Activated naive CD8-positive, alpha-beta T cell treated with anti-CD3 and anti-CD28 coated beads for 36 hours (primary cell): ENCODE measurements at regions not wholly inside any gene's neighbourhood (a gene's known extent, or its start where the extent isn't known, plus 50 kb on each side); places are given as distances from the start of the nearest gene placed in this dataset.

Source experiments
- DNase-seq: peaks from one replicate; pipeline ENCODE4 v3.0.0; 2021
- H3K27ac Mint-ChIP-seq: one replicate; pipeline ENCODE4 v1.8.0; 2022; ENCODE audit warnings: mild to moderate bottlenecking, moderate library complexity, mixed read lengths
- H3K27me3 Mint-ChIP-seq: one replicate; pipeline ENCODE4 v1.8.0; 2022; ENCODE audit warnings: mild to moderate bottlenecking, mixed read lengths
- H3K36me3 Mint-ChIP-seq: one replicate; pipeline ENCODE4 v1.8.0; 2021; ENCODE audit warnings: mild to moderate bottlenecking, mixed read lengths
- H3K4me1 Mint-ChIP-seq: one replicate; pipeline ENCODE4 v1.8.0; 2021; ENCODE audit warnings: mixed read lengths
- H3K4me3 Mint-ChIP-seq: one replicate; pipeline ENCODE4 v1.8.0; 2022; ENCODE audit warnings: mild to moderate bottlenecking, moderate library complexity, mixed read lengths
- H3K9me3 Mint-ChIP-seq: one replicate; pipeline ENCODE4 v1.8.0; 2022; ENCODE audit warnings: mixed read lengths

DNA sequence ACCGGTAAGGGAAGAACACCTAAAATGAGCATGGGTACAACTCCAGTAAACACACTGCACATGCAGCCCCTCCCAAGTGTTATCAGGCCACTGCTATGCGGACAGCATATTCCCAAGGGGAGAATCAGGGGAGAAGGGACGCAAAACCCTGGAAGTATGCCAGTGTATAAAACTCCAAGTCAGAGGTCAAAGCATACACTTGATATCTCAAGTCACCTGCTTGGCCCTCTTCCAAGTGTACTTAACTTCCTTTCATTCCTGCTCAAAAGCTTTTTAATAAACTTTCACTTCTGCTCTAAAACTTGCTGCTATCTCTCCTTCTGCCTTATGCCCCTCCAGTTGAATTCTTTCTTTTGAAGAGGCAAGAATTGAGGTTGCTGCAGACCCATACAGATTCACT is 408.1 kb downstream of the HTR1A start:
- DNase-seq = no peak
- Mint-ChIP-seq H3K4me1 (no peaks in the 10 kb centered on the region), H3K27me3 (no peaks in the 10 kb centered on the region), H3K27ac (no peak overlapping the region), H3K4me3 (no peak overlapping the region), H3K36me3 (no peaks in the 10 kb centered on the region), H3K9me3 (no peaks in the 10 kb centered on the region)

- DNase-seq = no peak
- no peak overlapping the region for H3K27ac Mint-ChIP-seq
- H3K27me3 Mint-ChIP-seq = no peaks in the 10 kb centered on the region
- H3K4me1 Mint-ChIP-seq = no peaks in the 10 kb centered on the region
- no peaks in the 10 kb centered on the region for H3K36me3 Mint-ChIP-seq
- H3K9me3 Mint-ChIP-seq = no peaks in the 10 kb centered on the region
- no peak overlapping the region for H3K4me3 Mint-ChIP-seq
Observed at GRCh38 chr5:63553073-63553472, 409.2 kb downstream of the HTR1A start.

DNA sequence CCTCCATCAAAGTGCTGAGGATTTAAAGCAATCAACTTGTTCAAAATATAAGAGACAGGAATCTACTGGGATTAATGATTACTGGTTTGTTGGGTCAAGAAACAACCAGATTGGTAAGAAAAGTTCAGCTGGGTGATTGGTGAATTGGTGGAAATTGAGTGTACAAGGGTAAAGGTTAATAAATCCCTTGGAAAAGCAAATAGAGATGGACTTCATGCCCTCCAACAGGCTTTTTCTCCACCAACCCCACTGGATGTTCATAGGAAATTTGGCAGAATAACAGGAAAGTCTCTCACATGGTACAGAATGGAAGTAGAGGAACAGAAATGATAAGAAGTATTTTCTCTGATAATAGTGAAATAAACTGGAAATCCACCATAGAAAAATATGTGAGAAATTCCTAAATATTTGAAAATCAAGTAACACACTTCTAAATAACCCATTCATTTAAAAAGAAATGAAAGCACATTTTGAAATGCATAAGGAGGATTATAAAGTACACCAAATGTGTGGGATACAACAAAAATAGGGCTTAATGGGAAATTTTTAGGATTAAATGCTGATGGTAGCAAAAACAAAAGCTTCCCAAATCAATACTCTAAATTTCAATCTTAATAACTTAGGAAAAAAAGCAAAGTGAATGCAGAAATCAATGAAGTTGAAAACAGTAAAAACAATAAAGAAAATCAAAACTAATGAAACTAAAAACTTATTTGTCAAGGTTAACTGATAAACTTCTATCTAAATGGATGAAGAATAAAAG is 426.2 kb downstream of the HTR1A start:
- DNase-seq = no peak
- Mint-ChIP-seq H3K9me3 (peaks cover 8% of the 10 kb centered on the region), H3K4me3 (no peak overlapping the region), H3K27me3 (no peaks in the 10 kb centered on the region), H3K27ac (no peak overlapping the region), H3K4me1 (no peaks in the 10 kb centered on the region), H3K36me3 (no peaks in the 10 kb centered on the region)

DNA sequence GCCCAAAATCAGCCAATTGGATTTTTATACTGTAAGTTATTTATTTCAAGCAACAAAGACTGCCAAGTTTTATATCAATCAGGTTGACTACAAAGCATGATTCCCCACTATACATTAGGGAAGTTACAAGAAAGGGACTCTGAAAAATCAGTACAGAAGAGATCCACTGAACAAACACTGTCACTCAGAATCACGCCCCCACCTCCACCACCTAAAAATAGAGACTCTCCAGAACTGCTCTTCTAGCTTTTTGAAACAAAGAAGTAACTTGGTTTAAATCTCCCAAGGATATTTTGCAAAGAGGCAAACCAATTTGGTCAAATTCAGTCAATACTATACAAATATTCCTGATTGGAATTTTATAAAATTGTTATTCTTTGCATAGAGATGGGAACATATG is 438.0 kb downstream of the HTR1A start:
- Mint-ChIP-seq H3K27me3 (no peaks in the 10 kb centered on the region), H3K27ac (no peak overlapping the region), H3K4me3 (no peak overlapping the region), H3K9me3 (no peaks in the 10 kb centered on the region), H3K36me3 (no peaks in the 10 kb centered on the region), H3K4me1 (no peaks in the 10 kb centered on the region)
- no peak for DNase-seq

DNA sequence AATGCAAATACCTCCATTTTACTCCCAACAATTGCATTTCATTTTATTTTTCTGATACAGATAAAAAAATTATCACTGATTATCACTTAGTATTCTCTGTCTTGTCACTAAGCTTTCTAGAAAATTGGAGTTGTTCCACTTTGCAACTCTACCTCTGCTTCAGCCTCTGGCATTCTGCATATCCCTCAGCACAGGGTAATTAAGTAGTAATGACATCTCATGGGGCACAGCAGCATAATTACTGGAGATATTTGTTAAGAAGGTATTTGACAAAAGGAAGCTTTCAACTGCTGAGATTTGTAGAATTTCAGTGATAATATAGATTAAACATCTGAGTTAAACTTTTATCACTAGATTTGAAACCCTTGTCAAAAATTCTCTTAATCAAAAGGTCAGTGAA is 446.2 kb downstream of the HTR1A start:
- H3K36me3 Mint-ChIP-seq = no peaks in the 10 kb centered on the region
- no peaks in the 10 kb centered on the region for H3K4me1 Mint-ChIP-seq
- no peak overlapping the region for H3K4me3 Mint-ChIP-seq
- H3K27me3 Mint-ChIP-seq = no peaks in the 10 kb centered on the region
- DNase-seq = no peak
- H3K27ac Mint-ChIP-seq = no peak overlapping the region
- H3K9me3 Mint-ChIP-seq = peaks cover 3% of the 10 kb centered on the region

DNA sequence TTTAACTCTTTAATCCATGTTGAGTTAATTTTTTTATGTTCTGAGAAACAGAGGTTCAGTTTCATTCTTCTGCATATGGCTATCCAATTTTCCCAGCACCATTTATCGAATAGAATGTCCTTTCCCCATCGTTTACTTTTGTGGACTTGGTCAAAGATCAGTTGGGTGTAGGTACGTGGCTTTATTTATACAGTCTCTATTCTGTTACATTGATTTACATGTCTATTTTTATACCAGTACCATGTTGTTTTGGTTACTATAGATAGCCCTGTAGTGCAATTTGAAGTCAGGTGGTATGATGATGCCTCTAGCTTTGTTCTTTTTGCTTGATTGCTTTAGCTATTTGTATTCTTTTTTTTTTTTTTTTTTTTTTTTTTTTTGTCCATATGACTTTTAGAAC is 462.0 kb downstream of the HTR1A start:
- Mint-ChIP-seq H3K4me1 (no peaks in the 10 kb centered on the region), H3K27me3 (no peaks in the 10 kb centered on the region), H3K4me3 (no peak overlapping the region), H3K36me3 (no peaks in the 10 kb centered on the region), H3K27ac (no peak overlapping the region), H3K9me3 (no peaks in the 10 kb centered on the region)
- no peak for DNase-seq

DNA sequence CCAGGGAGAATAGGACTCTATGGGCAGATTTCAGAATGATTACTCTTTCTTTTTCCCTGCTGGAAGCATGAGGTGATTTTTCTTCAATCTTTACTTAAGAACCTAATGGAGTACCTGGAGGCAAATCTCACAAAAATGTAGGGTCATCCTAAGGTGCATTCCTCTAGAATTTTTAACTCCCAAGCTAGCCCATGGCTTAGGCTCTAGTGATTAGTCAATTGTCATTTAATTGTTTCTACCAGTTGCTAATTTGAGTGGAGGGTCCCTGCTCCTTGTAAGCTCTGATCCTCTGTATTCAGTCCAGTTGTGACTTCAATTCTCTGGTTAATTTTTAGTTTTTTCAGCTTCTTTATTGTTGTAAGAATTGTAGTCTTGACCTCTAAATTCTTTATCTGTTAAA is 467.0 kb downstream of the HTR1A start:
- no peaks in the 10 kb centered on the region for H3K36me3 Mint-ChIP-seq
- no peak overlapping the region for H3K4me3 Mint-ChIP-seq
- no peaks in the 10 kb centered on the region for H3K27me3 Mint-ChIP-seq
- no peaks in the 10 kb centered on the region for H3K4me1 Mint-ChIP-seq
- peaks cover under 1% of the 10 kb centered on the region for H3K9me3 Mint-ChIP-seq
- DNase-seq = no peak
- no peak overlapping the region for H3K27ac Mint-ChIP-seq

DNA sequence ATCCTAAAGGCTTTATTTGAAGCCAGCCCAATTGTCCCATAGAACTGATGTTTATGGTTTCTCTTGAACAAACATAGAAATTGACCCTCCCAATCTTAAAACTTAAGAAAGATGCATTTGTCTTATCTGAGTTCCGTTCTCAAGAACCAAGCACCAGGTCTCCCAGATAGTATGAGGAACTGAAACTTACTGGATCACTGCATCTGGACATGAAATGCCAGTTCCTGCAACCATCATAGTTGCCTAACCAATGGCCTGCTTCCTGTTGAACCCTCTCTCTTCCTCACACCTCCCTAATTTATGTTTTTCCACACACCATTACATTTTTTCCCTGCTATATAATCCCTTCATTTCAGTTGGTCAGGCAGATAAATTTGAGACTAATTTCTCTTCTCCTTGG is 478.9 kb downstream of the HTR1A start:
- H3K4me1 Mint-ChIP-seq = no peaks in the 10 kb centered on the region

DNA sequence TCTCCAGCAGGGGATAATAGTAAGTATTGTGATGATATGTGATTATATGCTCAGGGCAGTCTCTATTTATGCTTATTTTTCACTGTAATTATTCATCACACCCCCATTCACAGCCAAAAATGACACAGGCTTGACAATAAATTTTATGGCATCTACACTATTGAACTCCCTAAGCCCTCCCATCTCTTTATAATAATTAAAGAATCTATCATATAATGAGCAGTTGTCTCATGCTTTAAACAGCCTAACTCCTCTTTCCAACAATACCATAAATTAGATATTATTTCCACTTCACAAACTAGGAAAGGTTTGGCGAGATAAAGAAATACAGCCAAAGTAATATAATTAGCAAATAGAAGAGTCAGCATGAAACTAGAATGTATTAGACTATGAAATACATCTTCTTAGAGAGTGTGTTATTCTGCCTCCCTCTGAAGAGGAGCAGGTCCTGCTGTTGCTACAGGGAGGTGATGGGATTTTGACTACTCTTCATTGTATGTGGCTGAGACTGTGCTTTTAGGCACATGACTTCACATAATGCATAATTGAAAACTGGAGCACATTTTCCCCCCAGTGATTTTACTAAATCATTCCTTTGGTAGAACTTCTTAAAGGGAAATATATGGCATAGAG is 488.8 kb downstream of the HTR1A start:
- no peak for DNase-seq
- peaks cover 2% of the 10 kb centered on the region for H3K36me3 Mint-ChIP-seq
- H3K4me3 Mint-ChIP-seq = no peak overlapping the region
- H3K27ac Mint-ChIP-seq = no peak overlapping the region
- H3K27me3 Mint-ChIP-seq = no peaks in the 10 kb centered on the region
- H3K9me3 Mint-ChIP-seq = peaks cover 3% of the 10 kb centered on the region
- H3K4me1 Mint-ChIP-seq = no peaks in the 10 kb centered on the region

More for the DNA sequence above, 478.9 kb downstream of the HTR1A start:
- Mint-ChIP-seq H3K4me3 (no peak overlapping the region), H3K9me3 (peaks cover 6% of the 10 kb centered on the region), H3K27me3 (no peaks in the 10 kb centered on the region), H3K27ac (no peak overlapping the region), H3K36me3 (no peaks in the 10 kb centered on the region)
- no peak for DNase-seq

- H3K9me3 Mint-ChIP-seq = no peaks in the 10 kb centered on the region
- no peaks in the 10 kb centered on the region for H3K36me3 Mint-ChIP-seq
- DNase-seq = no peak
- no peaks in the 10 kb centered on the region for H3K4me1 Mint-ChIP-seq
- H3K27me3 Mint-ChIP-seq = no peaks in the 10 kb centered on the region
- H3K27ac Mint-ChIP-seq = no peak overlapping the region
- H3K4me3 Mint-ChIP-seq = no peak overlapping the region
Observed at GRCh38 chr5:63456279-63456678, 506.0 kb downstream of the HTR1A start.

GRCh38 chr5:63451188-63451587 is 511.1 kb downstream of the HTR1A start:
- H3K4me3 Mint-ChIP-seq = no peak overlapping the region

DNA sequence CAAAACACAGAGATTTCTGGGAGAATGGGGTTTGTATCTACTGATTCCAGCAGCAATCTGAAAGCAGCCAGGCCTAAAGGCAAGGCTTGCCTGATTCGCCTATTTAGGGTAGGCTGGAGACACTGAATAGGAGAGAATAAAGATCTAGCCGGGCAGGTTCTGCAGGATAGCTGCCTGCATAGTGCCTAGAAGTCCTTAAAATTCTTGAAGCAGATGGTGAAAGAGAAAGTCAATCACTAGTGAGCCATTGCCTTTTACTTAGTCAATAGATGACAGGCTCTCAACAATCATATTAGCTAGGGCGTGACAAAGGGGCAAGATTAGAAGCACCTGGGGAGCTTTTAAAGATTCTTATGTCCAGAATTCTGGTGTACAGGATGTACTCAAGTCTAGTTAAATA is 522.7 kb downstream of the HTR1A start:
- Mint-ChIP-seq H3K9me3 (peaks cover 2% of the 10 kb centered on the region), H3K4me1 (no peaks in the 10 kb centered on the region), H3K36me3 (no peaks in the 10 kb centered on the region), H3K4me3 (no peak overlapping the region), H3K27ac (no peak overlapping the region), H3K27me3 (no peaks in the 10 kb centered on the region)
- no peak for DNase-seq

More at GRCh38 chr5:63451188-63451587, 511.1 kb downstream of the HTR1A start:
- no peak overlapping the region for H3K27ac Mint-ChIP-seq
- DNase-seq = no peak
- no peaks in the 10 kb centered on the region for H3K9me3 Mint-ChIP-seq
- H3K27me3 Mint-ChIP-seq = no peaks in the 10 kb centered on the region
- no peaks in the 10 kb centered on the region for H3K36me3 Mint-ChIP-seq
- H3K4me1 Mint-ChIP-seq = no peaks in the 10 kb centered on the region

DNA sequence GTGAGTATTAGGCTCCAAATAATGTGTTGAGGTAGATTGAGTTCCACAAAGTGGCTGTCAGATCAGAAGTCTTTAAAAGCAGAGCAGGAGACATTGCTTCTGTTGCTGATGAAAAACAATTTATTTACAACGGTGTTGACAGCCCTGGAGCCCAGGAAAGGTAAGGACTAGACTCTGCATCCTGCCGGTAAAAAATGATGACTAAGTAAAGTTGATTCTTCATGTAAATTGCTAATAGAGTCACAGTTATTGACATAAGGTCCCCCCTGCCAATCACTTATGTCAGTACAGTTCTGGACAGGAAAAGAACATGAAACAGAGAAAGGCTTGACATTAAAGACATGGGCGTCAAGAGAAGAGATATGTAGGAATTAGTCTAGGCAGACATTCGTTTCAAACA is 552.5 kb downstream of the HTR1A start:
- H3K27me3 Mint-ChIP-seq = no peaks in the 10 kb centered on the region
- H3K27ac Mint-ChIP-seq = no peak overlapping the region
- H3K4me3 Mint-ChIP-seq = no peak overlapping the region
- H3K9me3 Mint-ChIP-seq = peaks cover 5% of the 10 kb centered on the region
- H3K4me1 Mint-ChIP-seq = no peaks in the 10 kb centered on the region
- H3K36me3 Mint-ChIP-seq = no peaks in the 10 kb centered on the region
- no peak for DNase-seq

DNA sequence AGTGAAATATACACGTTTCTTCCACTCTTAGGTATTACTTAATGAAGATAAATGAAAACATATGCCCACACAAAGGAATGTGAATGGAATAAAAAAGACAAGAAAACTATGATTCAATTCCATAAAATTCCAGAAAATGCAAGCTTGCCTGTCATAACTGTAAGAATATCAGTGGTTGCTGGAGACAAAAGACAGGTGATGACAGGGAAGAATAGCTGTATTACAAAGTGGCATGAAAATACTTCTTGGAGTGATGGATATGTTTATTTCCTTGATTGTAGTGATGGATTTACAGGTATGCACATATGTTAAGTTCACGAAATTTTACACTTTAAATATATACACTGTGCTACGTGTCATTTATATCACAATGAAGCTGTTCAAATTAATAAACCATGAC is 553.3 kb downstream of the HTR1A start:
- Mint-ChIP-seq H3K9me3 (peaks cover 3% of the 10 kb centered on the region), H3K27me3 (no peaks in the 10 kb centered on the region), H3K4me1 (no peaks in the 10 kb centered on the region), H3K27ac (no peak overlapping the region), H3K4me3 (no peak overlapping the region), H3K36me3 (no peaks in the 10 kb centered on the region)
- no peak for DNase-seq

- Mint-ChIP-seq H3K4me3 (no peak overlapping the region), H3K36me3 (no peaks in the 10 kb centered on the region), H3K27me3 (no peaks in the 10 kb centered on the region), H3K9me3 (no peaks in the 10 kb centered on the region), H3K27ac (no peak overlapping the region), H3K4me1 (no peaks in the 10 kb centered on the region)
- peak; percentile 29 for DNase-seq
Observed at GRCh38 chr5:63401436-63402046, 560.7 kb downstream of the HTR1A start.

GRCh38 chr5:63400079-63400478 is 562.2 kb downstream of the HTR1A start:
- Mint-ChIP-seq H3K4me3 (no peak overlapping the region), H3K27ac (no peak overlapping the region), H3K4me1 (no peaks in the 10 kb centered on the region), H3K36me3 (no peaks in the 10 kb centered on the region), H3K27me3 (no peaks in the 10 kb centered on the region), H3K9me3 (no peaks in the 10 kb centered on the region)
- no peak for DNase-seq
